Ovary (tissue), 7 donors: ENCODE measurements at regions not wholly inside any gene's neighbourhood (a gene's known extent, or its start where the extent isn't known, plus 50 kb on each side); places are given as distances from the start of the nearest gene placed in this dataset.

ENCODE experiments used
- DNase-seq, 5 donors: peaks; one replicate each; pipeline ENCODE4 v3.0.0-alpha.2; 2019 to 2020
- H3K27ac ChIP-seq, 2 donors: fragments of 200-600 bp; one replicate each; pipeline versions ENCODE4 v1.5.1 to v1.8.0; 2019 to 2022
- H3K27me3 ChIP-seq: fragments of 200-600 bp; one replicate; pipeline ENCODE4 v1.8.0; 2022
- H3K36me3 ChIP-seq: fragments of 200-600 bp; sonication (generic); one replicate; pipeline ENCODE4 v1.5.1; 2019
- H3K4me1 ChIP-seq: one replicate; pipeline ENCODE4 v1.8.1; 2013; ENCODE audit warnings: mild to moderate bottlenecking, moderate library complexity; ENCODE audit not compliant: insufficient read depth
- H3K4me3 ChIP-seq: fragments of 200-600 bp; sonication (generic); one replicate; pipeline ENCODE4 v1.5.1; 2017
- H3K9me3 ChIP-seq, 2 donors: fragments of 200-600 bp in 1 of 2; sonication (generic) in 1 of 2; one replicate each; pipeline versions ENCODE4 v1.5.1 to v1.8.1; 2013 to 2019; ENCODE audit warnings: mild to moderate bottlenecking in 1 of 2, moderate library complexity in 1 of 2
- CTCF ChIP-seq, 3 donors: fragments of 450-650 bp in 2 of 3; fragments of 200-600 bp in 1 of 3; IDR thresholded peaks; one replicate each; pipeline versions ENCODE4 v1.5.1 to v1.8.0; 2016 to 2022; ENCODE audit warnings: antibody characterized with exemption in 3 of 3, mild to moderate bottlenecking in 1 of 3
- EP300 ChIP-seq: sonication (generic); formaldehyde crosslinking; IDR thresholded peaks from one replicate; pipeline ENCODE4 v1.6.1; 2017; ENCODE audit warnings: antibody characterized with exemption
- POLR2A ChIP-seq: fragments of 450-650 bp; IDR thresholded peaks from one replicate; pipeline ENCODE4 v1.6.1; 2017; ENCODE audit warnings: antibody characterized with exemption, mild to moderate bottlenecking, moderate library complexity
- WGBS, 3 donors: extraction: QIAGEN DNeasy Blood & Tissue Kit in 1 of 3; methylation state at CpG; one replicate each; pipeline versions ENCODE4 v1.1.5 to v1.1.7; 2013 to 2017; 5-methylcytosine and 5-hydroxymethylcytosine counted together
- intact Hi-C, 4 donors: fragments of 100-400 bp; cut with DNase I; formaldehyde crosslinking; loops; one replicate each; pipeline versions ENCODE4 v1.11.0 to v1.15.1; 2022 to 2023
- donor health status: DM: no; HTN: no; CAD: no; lungs with moderate emphysema.
- donor health status: DM: no; HTN: no; CAD: no.
- donor health status: Bipolar disorder and iron deficiency.
- donor health status: DM: no; HTN: no; CAD: no.
- donor health status: DM: yes; HTN: yes; CAD: no.

GRCh38 chr1:221816899-221817298, 75.0 kb upstream of the DUSP10 start:
- Histone ChIP-seq H3K36me3 (no peaks in the 10 kb centered on the region), H3K9me3 (no peaks in the 10 kb centered on the region), H3K4me3 (no peak overlapping the region), H3K4me1 (no peaks in the 10 kb centered on the region), H3K27me3 (no peaks in the 10 kb centered on the region), H3K27ac (no peak overlapping the region)
- intact Hi-C loops: no loop called here
- WGBS, 3 donors: 53 to 70% (median 66%) methylated on average over 3 of the region's 3 CpGs
- DNase-seq: no peak
- TF ChIP-seq EP300: no peak
- TF ChIP-seq POLR2A: no peak
- no peak for TF ChIP-seq CTCF (IDR thresholded peaks at IDR 0.05)

GRCh38 chr1:221815660-221816059, 73.8 kb upstream of the DUSP10 start:
- Histone ChIP-seq H3K4me1 (no peaks in the 10 kb centered on the region), H3K9me3 (no peaks in the 10 kb centered on the region), H3K27me3 (no peaks in the 10 kb centered on the region), H3K4me3 (no peak overlapping the region), H3K27ac (no peak overlapping the region), H3K36me3 (no peaks in the 10 kb centered on the region)
- intact Hi-C loops: no loop called here
- WGBS, 3 donors: 74 to 78% (median 75%) methylated on average over 1 of the region's 1 CpG
- DNase-seq: no peak
- TF ChIP-seq EP300: no peak
- TF ChIP-seq CTCF (IDR thresholded peaks at IDR 0.05): no peak
- TF ChIP-seq POLR2A: no peak

GRCh38 chr1:221813887-221814286, 72.0 kb upstream of the DUSP10 start:
- no peak for DNase-seq
- Histone ChIP-seq H3K4me1 (no peaks in the 10 kb centered on the region), H3K36me3 (no peaks in the 10 kb centered on the region), H3K27ac (no peak overlapping the region), H3K4me3 (no peak overlapping the region), H3K27me3 (no peaks in the 10 kb centered on the region), H3K9me3 (no peaks in the 10 kb centered on the region)
- 50 to 64% (median 53%) methylated on average over 1 of the region's 1 CpG for WGBS, 3 donors
- TF ChIP-seq CTCF (IDR thresholded peaks at IDR 0.05) (no peak), POLR2A (no peak), EP300 (no peak)
- intact Hi-C loops: no loop called here

- Histone ChIP-seq H3K9me3 (no peaks in the 10 kb centered on the region), H3K4me3 (no peak overlapping the region), H3K27ac (no peak overlapping the region), H3K4me1 (no peaks in the 10 kb centered on the region), H3K36me3 (no peaks in the 10 kb centered on the region), H3K27me3 (no peaks in the 10 kb centered on the region)
- no peak for DNase-seq
- intact Hi-C loops: no loop called here
- TF ChIP-seq POLR2A (no peak), CTCF (IDR thresholded peaks at IDR 0.05) (no peak), EP300 (no peak)
- 78 to 88% (median 81%) methylated on average over 8 of the region's 8 CpGs for WGBS, 3 donors
Observed at GRCh38 chr1:221812905-221813597, 71.2 kb upstream of the DUSP10 start.
